SK-N-SH treated with all-trans-retinoic acid at 6 μM for 48 hours (cell line): ENCODE measurements at regions not wholly inside any gene's neighbourhood (a gene's known extent, or its start where the extent isn't known, plus 50 kb on each side); places are given as distances from the start of the nearest gene placed in this dataset.
A peak's percentile ranks its signal among the peaks of the same experiment; 100 is the strongest.
"Not testable (repeated sequence)": the region's sequence is repeated elsewhere in the genome, so short reads cannot be mapped to it uniquely, and the experiment has no call there.

Source experiments
- ATAC-seq: fragments of 200-7000 bp; cut with Tn5 transposase; 3 replicates; pipeline ENCODE4 v1.9.1; 2020; ENCODE audit warnings: mild to moderate bottlenecking, moderate library complexity
- ARNTL ChIP-seq: fragments of 450-650 bp; formaldehyde crosslinking; IDR thresholded peaks from 2 replicates; pipeline ENCODE4 v1.5.0; 2020; ENCODE audit warnings: low read depth, mild to moderate bottlenecking, moderate library complexity, borderline replicate concordance
- BACH2 ChIP-seq: fragments of 250-450 bp; sonication (Bioruptor Pico); IDR thresholded peaks from 2 replicates; pipeline ENCODE4 v1.9.0; 2021; ENCODE audit warnings: mild to moderate bottlenecking, borderline replicate concordance
- CSDC2 ChIP-seq: fragments of 250-450 bp; sonication (Bioruptor Pico); IDR thresholded peaks from 2 replicates; pipeline ENCODE4 v1.5.0; 2020; ENCODE audit warnings: mild to moderate bottlenecking, moderate library complexity
- ESRRG ChIP-seq: fragments of 250-450 bp; sonication (Bioruptor Pico); IDR thresholded peaks from 2 replicates; pipeline ENCODE4 v1.6.1; 2021; ENCODE audit warnings: mild to moderate bottlenecking
- GLIS3 ChIP-seq: fragments of 250-450 bp; sonication (Bioruptor Pico); IDR thresholded peaks from 2 replicates; pipeline ENCODE4 v1.5.0; 2020; ENCODE audit warnings: mild to moderate bottlenecking, moderate library complexity
- ISL1 ChIP-seq: fragments of 250-450 bp; sonication (Bioruptor Pico); IDR thresholded peaks from 2 replicates; pipeline ENCODE4 v2.1.2; 2022; ENCODE audit warnings: mild to moderate bottlenecking, moderate library complexity
- OSR1 ChIP-seq: fragments of 250-450 bp; sonication (Bioruptor Pico); IDR thresholded peaks from 2 replicates; pipeline ENCODE4 v1.8.0; 2022; ENCODE audit warnings: moderate library complexity, mild to moderate bottlenecking, inconsistent platforms
- PPARA ChIP-seq: fragments of 250-450 bp; sonication (Bioruptor Pico); IDR thresholded peaks from 2 replicates; pipeline ENCODE4 v1.5.0; 2020; ENCODE audit warnings: mild to moderate bottlenecking, borderline replicate concordance
- RARB ChIP-seq: fragments of 250-450 bp; sonication (Bioruptor Pico); IDR thresholded peaks from 2 replicates; pipeline ENCODE4 v1.8.0; 2021; ENCODE audit warnings: mild to moderate bottlenecking, moderate library complexity
- SNAI2 ChIP-seq: fragments of 250-450 bp; sonication (Bioruptor Pico); IDR thresholded peaks from 2 replicates; pipeline ENCODE4 v1.5.0; 2020; ENCODE audit warnings: mild to moderate bottlenecking, moderate library complexity
- TCF4 ChIP-seq: fragments of 250-450 bp; sonication (Bioruptor Pico); IDR thresholded peaks from 2 replicates; pipeline ENCODE4 v1.8.0; 2021; ENCODE audit warnings: mild to moderate bottlenecking, moderate library complexity, borderline replicate concordance
- TOX ChIP-seq: fragments of 250-450 bp; sonication (Bioruptor Pico); IDR thresholded peaks from 2 replicates; pipeline ENCODE4 v1.8.0; 2021; ENCODE audit warnings: mild to moderate bottlenecking, moderate library complexity, borderline replicate concordance
- ZC3H10 ChIP-seq: fragments of 250-450 bp; sonication (Bioruptor Pico); IDR thresholded peaks from 2 replicates; pipeline ENCODE4 v1.5.1; 2021; ENCODE audit warnings: mild to moderate bottlenecking, moderate library complexity
- ZFP3 ChIP-seq: fragments of 250-450 bp; sonication (Bioruptor Pico); IDR thresholded peaks from 2 replicates; pipeline ENCODE4 v1.5.0; 2020; ENCODE audit warnings: mild to moderate bottlenecking, moderate library complexity
- ZFP30 ChIP-seq: fragments of 450-650 bp; formaldehyde crosslinking; IDR thresholded peaks from 2 replicates; pipeline ENCODE4 v1.5.0; 2022; ENCODE audit warnings: mild to moderate bottlenecking, moderate library complexity
- ZNF565 ChIP-seq: fragments of 450-650 bp; formaldehyde crosslinking; conservative IDR thresholded peaks from 2 replicates; pipeline ENCODE4 v1.5.0; 2020; ENCODE audit warnings: low read depth, mild to moderate bottlenecking, moderate library complexity
- ZNF70 ChIP-seq: fragments of 450-650 bp; formaldehyde crosslinking; IDR thresholded peaks from 2 replicates; pipeline ENCODE4 v1.5.0; 2020; ENCODE audit warnings: mild to moderate bottlenecking, moderate library complexity
- ZNF8 ChIP-seq: fragments of 450-650 bp; formaldehyde crosslinking; IDR thresholded peaks from 2 replicates; pipeline ENCODE4 v1.5.0; 2020; ENCODE audit warnings: mild to moderate bottlenecking, moderate library complexity
- TF ChIP-seq, protein P1 (sequence below): fragments of 250-450 bp; sonication (Bioruptor Pico); IDR thresholded peaks from 2 replicates; pipeline ENCODE4 v1.5.1; 2021; ENCODE audit warnings: mild to moderate bottlenecking, moderate library complexity
- TF ChIP-seq, protein P2 (sequence below): fragments of 250-450 bp; sonication (Bioruptor Pico); IDR thresholded peaks from 2 replicates; pipeline ENCODE4 v1.8.0; 2020; ENCODE audit warnings: mild to moderate bottlenecking, moderate library complexity, borderline replicate concordance
- TF ChIP-seq, protein P3 (sequence below): fragments of 250-450 bp; sonication (Bioruptor Pico); IDR thresholded peaks from 2 replicates; pipeline ENCODE4 v1.8.0; 2021; ENCODE audit warnings: low read depth, mild to moderate bottlenecking, moderate library complexity, borderline replicate concordance
- TF ChIP-seq, protein P4 (sequence below): fragments of 250-450 bp; sonication (Bioruptor Pico); IDR thresholded peaks from 2 replicates; pipeline ENCODE4 v1.5.1; 2020; ENCODE audit warnings: low read depth, mild to moderate bottlenecking, moderate library complexity
- TF ChIP-seq, protein P5 (sequence below): fragments of 250-450 bp; sonication (Bioruptor Pico); IDR thresholded peaks from 2 replicates; pipeline ENCODE4 v1.5.0; 2020; ENCODE audit warnings: mild to moderate bottlenecking, moderate library complexity

DNA sequence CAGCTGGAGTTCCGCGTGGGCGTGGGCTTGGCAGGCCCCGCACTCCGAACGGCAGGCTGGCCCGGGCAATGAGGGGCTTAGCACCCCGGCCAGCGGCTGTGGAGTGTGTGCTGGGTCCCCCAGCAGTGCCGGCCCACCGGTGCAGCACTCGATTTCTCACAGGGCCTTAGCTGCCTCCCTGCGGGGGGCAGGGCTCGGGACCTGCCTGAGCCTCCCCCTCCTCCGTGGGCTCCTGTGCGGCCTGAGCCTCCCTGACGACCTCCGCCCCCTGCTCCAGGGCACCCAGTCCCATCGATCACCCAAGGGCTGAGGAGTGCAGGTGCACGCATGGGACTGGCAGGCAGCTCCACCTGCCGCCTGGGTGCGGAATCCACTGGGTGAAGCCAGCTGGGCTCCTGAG, 191.8 kb downstream of the CYLC2 start:
- TF ChIP-seq ZNF70 = no peak
- TF ChIP-seq ISL1 (CRISPR knock-in tag) = no peak
- TF ChIP-seq ZC3H10 (CRISPR knock-in tag) = no peak
- no peak for TF ChIP-seq PPARA
- no peak for TF ChIP-seq RARB (CRISPR knock-in tag)
- TF ChIP-seq, protein P1, sequence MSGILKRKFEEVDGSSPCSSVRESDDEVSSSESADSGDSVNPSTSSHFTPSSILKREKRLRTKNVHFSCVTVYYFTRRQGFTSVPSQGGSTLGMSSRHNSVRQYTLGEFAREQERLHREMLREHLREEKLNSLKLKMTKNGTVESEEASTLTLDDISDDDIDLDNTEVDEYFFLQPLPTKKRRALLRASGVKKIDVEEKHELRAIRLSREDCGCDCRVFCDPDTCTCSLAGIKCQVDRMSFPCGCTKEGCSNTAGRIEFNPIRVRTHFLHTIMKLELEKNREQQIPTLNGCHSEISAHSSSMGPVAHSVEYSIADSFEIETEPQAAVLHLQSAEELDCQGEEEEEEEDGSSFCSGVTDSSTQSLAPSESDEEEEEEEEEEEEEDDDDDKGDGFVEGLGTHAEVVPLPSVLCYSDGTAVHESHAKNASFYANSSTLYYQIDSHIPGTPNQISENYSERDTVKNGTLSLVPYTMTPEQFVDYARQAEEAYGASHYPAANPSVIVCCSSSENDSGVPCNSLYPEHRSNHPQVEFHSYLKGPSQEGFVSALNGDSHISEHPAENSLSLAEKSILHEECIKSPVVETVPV = no peak
- no peak for TF ChIP-seq ZFP30
- no peak for TF ChIP-seq ZNF565 (CRISPR knock-in tag)
- no peak for TF ChIP-seq ZFP3 (CRISPR knock-in tag)
- ATAC-seq = no peak

DNA sequence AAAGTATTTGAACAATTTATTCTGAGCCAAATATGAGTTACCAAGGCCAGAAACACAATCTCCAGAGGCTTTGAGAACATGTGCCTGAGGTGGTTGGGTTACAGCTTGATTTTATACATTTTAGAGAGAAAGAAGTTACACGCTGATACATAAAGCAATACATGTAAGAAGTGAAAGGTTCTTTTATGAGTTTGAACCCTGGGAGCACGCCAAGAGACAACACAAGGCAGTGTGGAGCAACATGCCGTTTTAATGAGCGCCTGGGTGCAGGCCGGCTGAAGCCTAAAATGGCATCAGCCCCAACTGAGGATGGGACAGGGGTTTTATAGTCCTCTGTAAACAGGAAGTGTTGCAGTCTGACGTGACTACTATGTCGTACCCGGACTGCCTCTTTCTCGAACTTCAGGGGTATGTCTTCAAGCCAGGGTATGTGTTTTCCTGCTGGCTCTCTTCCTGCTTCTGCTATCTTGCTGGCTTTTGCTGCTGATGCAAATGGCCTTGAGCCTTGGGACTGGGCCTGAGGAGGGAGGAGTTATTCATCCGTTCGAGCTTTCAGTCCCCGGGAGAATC, 193.7 kb downstream of the CYLC2 start:
- ATAC-seq = no peak
- TF ChIP-seq CSDC2 (CRISPR knock-in tag) (no peak), BACH2 (CRISPR knock-in tag) (no peak)
- TF ChIP-seq, all 23 proteins: peak for 0

DNA sequence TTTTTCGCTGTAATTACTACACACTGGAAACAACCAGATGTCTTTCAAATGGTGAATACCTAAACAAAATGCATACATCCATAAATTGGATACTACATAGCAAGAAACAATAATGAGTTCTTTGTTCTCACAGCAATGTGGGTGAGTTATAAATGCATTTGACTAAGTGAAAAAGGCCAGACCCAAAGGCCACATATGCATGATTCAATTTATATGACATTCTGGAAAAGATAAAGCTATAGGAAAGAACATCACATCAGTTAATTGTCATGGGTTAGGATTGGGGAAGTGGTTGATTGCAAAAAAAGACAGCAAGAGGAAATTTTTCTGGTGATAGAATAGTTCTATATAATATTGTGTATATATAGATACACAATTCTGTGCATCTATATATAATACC, 198.9 kb downstream of the CYLC2 start:
- no peak for ATAC-seq
- TF ChIP-seq GLIS3 (CRISPR knock-in tag) = no peak
- TF ChIP-seq, protein P2, sequence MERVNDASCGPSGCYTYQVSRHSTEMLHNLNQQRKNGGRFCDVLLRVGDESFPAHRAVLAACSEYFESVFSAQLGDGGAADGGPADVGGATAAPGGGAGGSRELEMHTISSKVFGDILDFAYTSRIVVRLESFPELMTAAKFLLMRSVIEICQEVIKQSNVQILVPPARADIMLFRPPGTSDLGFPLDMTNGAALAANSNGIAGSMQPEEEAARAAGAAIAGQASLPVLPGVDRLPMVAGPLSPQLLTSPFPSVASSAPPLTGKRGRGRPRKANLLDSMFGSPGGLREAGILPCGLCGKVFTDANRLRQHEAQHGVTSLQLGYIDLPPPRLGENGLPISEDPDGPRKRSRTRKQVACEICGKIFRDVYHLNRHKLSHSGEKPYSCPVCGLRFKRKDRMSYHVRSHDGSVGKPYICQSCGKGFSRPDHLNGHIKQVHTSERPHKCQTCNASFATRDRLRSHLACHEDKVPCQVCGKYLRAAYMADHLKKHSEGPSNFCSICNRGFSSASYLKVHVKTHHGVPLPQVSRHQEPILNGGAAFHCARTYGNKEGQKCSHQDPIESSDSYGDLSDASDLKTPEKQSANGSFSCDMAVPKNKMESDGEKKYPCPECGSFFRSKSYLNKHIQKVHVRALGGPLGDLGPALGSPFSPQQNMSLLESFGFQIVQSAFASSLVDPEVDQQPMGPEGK (CRISPR knock-in tag) = no peak
- TF ChIP-seq TCF4 (CRISPR knock-in tag) = peak; percentile 76
- no peak for TF ChIP-seq ZC3H10 (CRISPR knock-in tag)

DNA sequence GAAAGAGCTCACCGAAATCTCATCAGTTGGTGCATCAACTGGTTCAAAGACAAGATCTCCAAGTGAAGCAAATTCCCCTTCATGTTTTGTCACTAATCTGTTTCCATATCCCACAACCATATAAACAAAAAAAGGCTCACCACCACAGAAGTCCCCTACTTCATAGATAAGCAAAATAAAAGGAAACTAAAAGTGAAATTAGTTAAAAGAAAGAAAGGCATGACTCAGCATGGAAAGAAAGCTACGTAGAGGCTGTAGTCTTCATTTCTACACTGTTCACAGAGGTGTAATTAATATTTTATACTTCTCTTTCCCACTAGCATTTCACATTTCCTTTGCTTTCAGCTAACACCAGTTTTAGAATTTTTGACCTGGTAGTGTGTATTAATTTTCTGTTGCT, 208.0 kb downstream of the CYLC2 start:
- no peak for ATAC-seq
- TF ChIP-seq ZNF70 = no peak
- TF ChIP-seq, protein P3, sequence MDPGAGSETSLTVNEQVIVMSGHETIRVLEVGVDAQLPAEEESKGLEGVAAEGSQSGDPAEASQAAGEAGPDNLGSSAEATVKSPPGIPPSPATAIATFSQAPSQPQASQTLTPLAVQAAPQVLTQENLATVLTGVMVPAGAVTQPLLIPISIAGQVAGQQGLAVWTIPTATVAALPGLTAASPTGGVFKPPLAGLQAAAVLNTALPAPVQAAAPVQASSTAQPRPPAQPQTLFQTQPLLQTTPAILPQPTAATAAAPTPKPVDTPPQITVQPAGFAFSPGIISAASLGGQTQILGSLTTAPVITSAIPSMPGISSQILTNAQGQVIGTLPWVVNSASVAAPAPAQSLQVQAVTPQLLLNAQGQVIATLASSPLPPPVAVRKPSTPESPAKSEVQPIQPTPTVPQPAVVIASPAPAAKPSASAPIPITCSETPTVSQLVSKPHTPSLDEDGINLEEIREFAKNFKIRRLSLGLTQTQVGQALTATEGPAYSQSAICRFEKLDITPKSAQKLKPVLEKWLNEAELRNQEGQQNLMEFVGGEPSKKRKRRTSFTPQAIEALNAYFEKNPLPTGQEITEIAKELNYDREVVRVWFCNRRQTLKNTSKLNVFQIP (CRISPR knock-in tag) = no peak
- TF ChIP-seq SNAI2 (CRISPR knock-in tag) = no peak
- no peak for TF ChIP-seq ZNF8 (CRISPR knock-in tag)
- no peak for TF ChIP-seq PPARA
- no peak for TF ChIP-seq OSR1
- no peak for TF ChIP-seq ZFP3 (CRISPR knock-in tag)
- TF ChIP-seq ZFP30 = no peak
- TF ChIP-seq GLIS3 (CRISPR knock-in tag) = no peak
- no peak for TF ChIP-seq ZC3H10 (CRISPR knock-in tag)
- no peak for TF ChIP-seq BACH2 (CRISPR knock-in tag)
- TF ChIP-seq ARNTL (CRISPR knock-in tag) = no peak
- TF ChIP-seq, protein P2 (CRISPR knock-in tag) = no peak
- TF ChIP-seq TOX (CRISPR knock-in tag) = no peak
- TF ChIP-seq TCF4 (CRISPR knock-in tag) = no peak
- TF ChIP-seq, protein P4, sequence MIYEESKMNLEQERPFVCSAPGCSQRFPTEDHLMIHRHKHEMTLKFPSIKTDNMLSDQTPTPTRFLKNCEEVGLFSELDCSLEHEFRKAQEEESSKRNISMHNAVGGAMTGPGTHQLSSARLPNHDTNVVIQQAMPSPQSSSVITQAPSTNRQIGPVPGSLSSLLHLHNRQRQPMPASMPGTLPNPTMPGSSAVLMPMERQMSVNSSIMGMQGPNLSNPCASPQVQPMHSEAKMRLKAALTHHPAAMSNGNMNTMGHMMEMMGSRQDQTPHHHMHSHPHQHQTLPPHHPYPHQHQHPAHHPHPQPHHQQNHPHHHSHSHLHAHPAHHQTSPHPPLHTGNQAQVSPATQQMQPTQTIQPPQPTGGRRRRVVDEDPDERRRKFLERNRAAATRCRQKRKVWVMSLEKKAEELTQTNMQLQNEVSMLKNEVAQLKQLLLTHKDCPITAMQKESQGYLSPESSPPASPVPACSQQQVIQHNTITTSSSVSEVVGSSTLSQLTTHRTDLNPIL = no peak
- no peak for TF ChIP-seq ESRRG (CRISPR knock-in tag)
- no peak for TF ChIP-seq ZNF565 (CRISPR knock-in tag)
- no peak for TF ChIP-seq CSDC2 (CRISPR knock-in tag)
- TF ChIP-seq, protein P5, sequence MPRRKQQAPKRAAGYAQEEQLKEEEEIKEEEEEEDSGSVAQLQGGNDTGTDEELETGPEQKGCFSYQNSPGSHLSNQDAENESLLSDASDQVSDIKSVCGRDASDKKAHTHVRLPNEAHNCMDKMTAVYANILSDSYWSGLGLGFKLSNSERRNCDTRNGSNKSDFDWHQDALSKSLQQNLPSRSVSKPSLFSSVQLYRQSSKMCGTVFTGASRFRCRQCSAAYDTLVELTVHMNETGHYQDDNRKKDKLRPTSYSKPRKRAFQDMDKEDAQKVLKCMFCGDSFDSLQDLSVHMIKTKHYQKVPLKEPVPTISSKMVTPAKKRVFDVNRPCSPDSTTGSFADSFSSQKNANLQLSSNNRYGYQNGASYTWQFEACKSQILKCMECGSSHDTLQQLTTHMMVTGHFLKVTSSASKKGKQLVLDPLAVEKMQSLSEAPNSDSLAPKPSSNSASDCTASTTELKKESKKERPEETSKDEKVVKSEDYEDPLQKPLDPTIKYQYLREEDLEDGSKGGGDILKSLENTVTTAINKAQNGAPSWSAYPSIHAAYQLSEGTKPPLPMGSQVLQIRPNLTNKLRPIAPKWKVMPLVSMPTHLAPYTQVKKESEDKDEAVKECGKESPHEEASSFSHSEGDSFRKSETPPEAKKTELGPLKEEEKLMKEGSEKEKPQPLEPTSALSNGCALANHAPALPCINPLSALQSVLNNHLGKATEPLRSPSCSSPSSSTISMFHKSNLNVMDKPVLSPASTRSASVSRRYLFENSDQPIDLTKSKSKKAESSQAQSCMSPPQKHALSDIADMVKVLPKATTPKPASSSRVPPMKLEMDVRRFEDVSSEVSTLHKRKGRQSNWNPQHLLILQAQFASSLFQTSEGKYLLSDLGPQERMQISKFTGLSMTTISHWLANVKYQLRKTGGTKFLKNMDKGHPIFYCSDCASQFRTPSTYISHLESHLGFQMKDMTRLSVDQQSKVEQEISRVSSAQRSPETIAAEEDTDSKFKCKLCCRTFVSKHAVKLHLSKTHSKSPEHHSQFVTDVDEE = no peak

DNA sequence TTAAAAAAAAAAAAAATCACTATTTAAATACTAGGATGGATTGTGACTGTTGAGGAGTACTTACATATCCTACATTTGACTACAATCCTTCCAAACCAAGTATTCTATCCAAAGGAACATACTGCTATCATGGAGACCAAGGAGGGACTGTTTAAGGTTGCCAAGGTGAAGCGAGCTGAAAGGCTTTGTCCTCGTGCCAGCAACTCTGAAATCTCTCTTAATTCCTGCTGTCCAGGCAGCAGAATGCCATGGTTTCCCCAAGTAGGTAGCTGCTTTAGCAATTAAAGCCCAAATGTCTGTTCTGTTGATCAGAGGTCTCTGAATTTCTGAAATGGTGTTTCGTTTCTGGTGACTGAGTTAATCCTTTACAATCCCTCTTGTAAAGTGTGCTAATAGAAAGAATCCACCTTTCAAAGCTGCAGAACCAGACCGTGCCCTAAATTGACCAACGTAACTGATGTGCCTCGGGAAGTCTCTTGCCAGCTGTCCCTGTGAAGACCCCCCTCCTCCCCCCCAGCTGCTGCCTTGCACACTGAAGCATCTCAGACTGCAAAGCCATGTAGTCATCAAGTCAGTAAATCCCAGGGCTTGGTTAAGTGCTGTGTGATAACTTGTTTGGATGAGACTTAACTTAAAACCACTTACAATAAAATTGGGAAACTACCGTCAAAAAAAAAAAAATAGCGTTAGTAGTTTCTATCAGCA, 210.9 kb downstream of the CYLC2 start:
- not testable (repeated sequence) for ATAC-seq
